KMS-11 (cell line): ENCODE measurements at regions not wholly inside any gene's neighbourhood (a gene's known extent, or its start where the extent isn't known, plus 50 kb on each side); places are given as distances from the start of the nearest gene placed in this dataset.

Experiments used
- H2AFZ ChIP-seq: fragments of 200-600 bp; sonication (generic); 2 replicates; pipeline ENCODE4 v1.6.1; 2016; ENCODE audit warnings: antibody characterized with exemption, mixed run types, low read depth
- H3K27ac ChIP-seq: fragments of 200-600 bp; sonication (generic); 2 replicates; pipeline ENCODE4 v1.6.1; 2016; ENCODE audit warnings: mild to moderate bottlenecking, mixed run types
- H3K27me3 ChIP-seq: fragments of 200-600 bp; sonication (generic); 2 replicates; pipeline ENCODE4 v1.6.1; 2017; ENCODE audit warnings: mild to moderate bottlenecking, low read depth, mixed run types, moderate library complexity; ENCODE audit not compliant: insufficient read depth
- H3K36me3 ChIP-seq: fragments of 200-600 bp; sonication (generic); 2 replicates; pipeline ENCODE4 v1.6.1; 2017; ENCODE audit warnings: mild to moderate bottlenecking, mixed run types; ENCODE audit not compliant: insufficient read depth
- H3K4me1 ChIP-seq: fragments of 200-600 bp; sonication (generic); 2 replicates; pipeline ENCODE4 v1.6.1; 2016; ENCODE audit warnings: mild to moderate bottlenecking, low read depth, mixed run types; ENCODE audit not compliant: poor library complexity, severe bottlenecking
- H3K4me2 ChIP-seq: fragments of 200-600 bp; sonication (generic); 2 replicates; pipeline ENCODE4 v1.7.0; 2016; ENCODE audit warnings: mild to moderate bottlenecking, mixed run types
- H3K4me3 ChIP-seq: fragments of 200-600 bp; sonication (generic); IDR thresholded peaks from 2 replicates; pipeline ENCODE4 v1.6.1; 2017; ENCODE audit warnings: low read depth, low read length, mixed read lengths; ENCODE audit not compliant: insufficient read depth
- H3K79me2 ChIP-seq: fragments of 200-600 bp; sonication (generic); 2 replicates; pipeline ENCODE4 v1.6.1; 2016; ENCODE audit warnings: low read depth, mixed run types; ENCODE audit not compliant: insufficient read depth
- H3K9ac ChIP-seq: fragments of 200-600 bp; sonication (generic); 2 replicates; pipeline ENCODE4 v1.6.1; 2016; ENCODE audit warnings: mild to moderate bottlenecking, mixed run types
- H4K20me1 ChIP-seq: fragments of 200-600 bp; sonication (generic); 2 replicates; pipeline ENCODE4 v1.6.1; 2016; ENCODE audit warnings: mild to moderate bottlenecking, mixed run types; ENCODE audit not compliant: insufficient read depth
- TF ChIP-seq, protein P1 (sequence below): fragments of 200-600 bp; sonication (generic); conservative IDR thresholded peaks from 2 replicates; pipeline ENCODE4 v1.6.1; 2017; ENCODE audit warnings: low read depth, mild to moderate bottlenecking, antibody characterized with exemption, low read length, moderate library complexity, mixed read lengths

DNA sequence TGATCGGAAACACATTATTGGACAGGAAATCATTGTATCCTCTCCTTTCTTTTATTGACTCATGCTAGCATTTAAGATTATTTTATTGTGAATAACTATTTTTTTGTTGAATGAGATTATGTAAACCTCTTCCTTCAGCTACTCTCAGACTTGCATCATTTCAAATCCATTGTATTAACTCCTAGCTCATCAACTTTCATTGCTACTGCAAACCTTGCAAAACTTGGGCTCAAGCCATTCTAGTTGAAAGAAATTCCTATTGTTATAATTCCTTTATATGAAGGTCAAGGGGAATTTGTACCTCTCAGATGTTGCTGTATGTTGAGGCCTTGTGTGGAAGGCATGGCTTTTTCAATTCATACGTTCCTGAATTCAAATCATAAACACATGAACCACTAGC is 1764.6 kb downstream of the SUCLG1 start:
- TF ChIP-seq, protein P1, sequence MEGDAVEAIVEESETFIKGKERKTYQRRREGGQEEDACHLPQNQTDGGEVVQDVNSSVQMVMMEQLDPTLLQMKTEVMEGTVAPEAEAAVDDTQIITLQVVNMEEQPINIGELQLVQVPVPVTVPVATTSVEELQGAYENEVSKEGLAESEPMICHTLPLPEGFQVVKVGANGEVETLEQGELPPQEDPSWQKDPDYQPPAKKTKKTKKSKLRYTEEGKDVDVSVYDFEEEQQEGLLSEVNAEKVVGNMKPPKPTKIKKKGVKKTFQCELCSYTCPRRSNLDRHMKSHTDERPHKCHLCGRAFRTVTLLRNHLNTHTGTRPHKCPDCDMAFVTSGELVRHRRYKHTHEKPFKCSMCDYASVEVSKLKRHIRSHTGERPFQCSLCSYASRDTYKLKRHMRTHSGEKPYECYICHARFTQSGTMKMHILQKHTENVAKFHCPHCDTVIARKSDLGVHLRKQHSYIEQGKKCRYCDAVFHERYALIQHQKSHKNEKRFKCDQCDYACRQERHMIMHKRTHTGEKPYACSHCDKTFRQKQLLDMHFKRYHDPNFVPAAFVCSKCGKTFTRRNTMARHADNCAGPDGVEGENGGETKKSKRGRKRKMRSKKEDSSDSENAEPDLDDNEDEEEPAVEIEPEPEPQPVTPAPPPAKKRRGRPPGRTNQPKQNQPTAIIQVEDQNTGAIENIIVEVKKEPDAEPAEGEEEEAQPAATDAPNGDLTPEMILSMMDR, result no peak
- H3K27ac ChIP-seq, result no peak overlapping the region
- H3K27me3 ChIP-seq, result no peaks in the 10 kb centered on the region
- no peaks in the 10 kb centered on the region for H4K20me1 ChIP-seq
- H3K36me3 ChIP-seq, result no peaks in the 10 kb centered on the region
- H3K4me1 ChIP-seq, result no peaks in the 10 kb centered on the region
- H3K4me3 ChIP-seq, result no peak overlapping the region
- H3K4me2 ChIP-seq, result no peak overlapping the region
- no peak overlapping the region for H3K9ac ChIP-seq
- H3K79me2 ChIP-seq, result no peaks in the 10 kb centered on the region
- H2AFZ ChIP-seq, result no peak overlapping the region

DNA sequence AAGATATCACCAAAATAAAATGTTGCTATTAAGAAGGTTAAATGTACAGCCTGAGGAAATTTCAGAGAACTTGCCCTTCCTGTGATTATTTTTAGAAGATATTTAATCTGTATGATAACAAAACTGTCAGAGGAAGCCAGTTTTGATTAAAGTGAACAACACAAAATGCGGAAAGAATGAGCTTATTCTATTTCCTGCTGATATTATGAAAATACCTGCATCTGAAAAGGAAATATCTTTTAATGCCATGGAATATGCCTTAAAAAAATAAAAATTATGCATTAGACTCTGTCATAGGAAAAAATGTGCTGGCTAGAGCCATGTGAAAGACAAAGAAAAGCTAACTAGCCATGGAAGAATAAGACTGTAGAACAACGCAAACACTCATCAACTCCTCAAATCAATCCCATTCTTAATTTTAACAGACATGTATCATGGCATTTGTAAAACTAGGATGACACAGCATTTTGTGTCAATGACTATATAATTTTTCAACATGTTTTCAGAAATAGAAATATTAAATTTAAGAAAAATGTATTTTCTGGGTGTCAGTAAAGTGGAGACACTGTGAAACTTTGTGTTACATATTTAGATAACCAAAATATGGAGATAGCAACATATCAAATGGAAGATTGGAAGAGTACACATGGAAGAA is 1768.2 kb downstream of the SUCLG1 start:
- H3K4me2 ChIP-seq, result no peak overlapping the region
- no peak overlapping the region for H3K27ac ChIP-seq
- no peaks in the 10 kb centered on the region for H3K4me1 ChIP-seq
- H4K20me1 ChIP-seq, result no peaks in the 10 kb centered on the region
- H2AFZ ChIP-seq, result no peak overlapping the region
- H3K36me3 ChIP-seq, result no peaks in the 10 kb centered on the region
- no peak overlapping the region for H3K4me3 ChIP-seq
- no peaks in the 10 kb centered on the region for H3K27me3 ChIP-seq
- no peaks in the 10 kb centered on the region for H3K79me2 ChIP-seq
- TF ChIP-seq, protein P1, result no peak
- no peak overlapping the region for H3K9ac ChIP-seq

DNA sequence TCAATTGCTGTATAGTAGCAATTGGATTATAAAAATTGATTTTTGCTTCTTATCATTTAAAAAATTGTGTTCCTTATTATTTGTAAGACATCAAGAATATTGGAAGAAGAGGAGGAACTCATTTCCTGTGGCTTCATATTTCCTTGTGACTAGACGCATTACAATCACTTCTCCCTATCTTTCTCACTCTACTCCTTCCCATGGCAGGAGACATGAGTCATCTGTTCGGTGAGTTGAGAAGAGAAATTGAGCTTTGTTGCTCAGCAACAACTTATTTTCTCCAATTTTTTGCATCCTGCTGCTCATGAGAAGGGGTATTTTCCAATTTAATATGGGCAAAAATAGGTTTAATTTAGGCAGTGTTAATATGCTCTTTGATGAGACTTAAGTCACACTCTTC is 1783.9 kb downstream of the SUCLG1 start:
- Histone ChIP-seq H3K36me3 (no peaks in the 10 kb centered on the region), H4K20me1 (no peaks in the 10 kb centered on the region), H2AFZ (no peak overlapping the region), H3K27ac (no peak overlapping the region), H3K4me1 (no peaks in the 10 kb centered on the region), H3K4me3 (no peak overlapping the region), H3K4me2 (no peak overlapping the region), H3K27me3 (no peaks in the 10 kb centered on the region), H3K9ac (no peak overlapping the region), H3K79me2 (no peaks in the 10 kb centered on the region)
- TF ChIP-seq, protein P1, result no peak

DNA sequence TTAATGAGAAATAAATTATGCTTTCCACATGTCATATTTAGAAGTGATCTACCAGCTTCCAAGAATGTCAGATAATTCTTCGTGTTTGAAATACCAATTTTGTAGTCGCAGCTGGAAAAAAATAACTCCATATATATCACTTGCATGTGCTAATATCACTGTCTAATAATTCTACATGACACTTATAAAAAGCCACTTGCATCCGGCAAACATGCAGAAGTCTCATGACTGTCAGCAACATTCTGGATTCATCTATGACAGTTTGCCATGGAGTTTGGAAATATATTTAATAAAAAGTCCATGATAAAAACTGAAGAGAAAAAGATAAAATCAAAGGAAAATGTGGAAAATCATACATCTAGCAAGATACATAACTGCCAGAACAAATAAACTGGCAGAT is 1784.4 kb downstream of the SUCLG1 start:
- Histone ChIP-seq H3K4me3 (no peak overlapping the region), H3K27me3 (no peaks in the 10 kb centered on the region), H3K36me3 (no peaks in the 10 kb centered on the region), H3K9ac (no peak overlapping the region), H4K20me1 (no peaks in the 10 kb centered on the region), H3K27ac (no peak overlapping the region), H2AFZ (no peak overlapping the region), H3K79me2 (no peaks in the 10 kb centered on the region), H3K4me1 (no peaks in the 10 kb centered on the region), H3K4me2 (no peak overlapping the region)
- TF ChIP-seq, protein P1, result no peak
